Erythroblast (primary cell): ENCODE measurements at regions not wholly inside any gene's neighbourhood (a gene's known extent, or its start where the extent isn't known, plus 50 kb on each side); places are given as distances from the start of the nearest gene placed in this dataset.
"Not testable (repeated sequence)": the region's sequence is repeated elsewhere in the genome, so short reads cannot be mapped to it uniquely, and the experiment has no call there.

ENCODE experiments used
- GATA1 ChIP-seq: IDR thresholded peaks from 2 replicates; pipeline ENCODE4 v1.6.1; 2011; ENCODE audit warnings: low read depth, mild to moderate bottlenecking, control low read depth, low read length, moderate library complexity
- POLR2A ChIP-seq: IDR thresholded peaks from 2 replicates; pipeline ENCODE4 v1.6.1; 2011; ENCODE audit warnings: mild to moderate bottlenecking, low read length

DNA sequence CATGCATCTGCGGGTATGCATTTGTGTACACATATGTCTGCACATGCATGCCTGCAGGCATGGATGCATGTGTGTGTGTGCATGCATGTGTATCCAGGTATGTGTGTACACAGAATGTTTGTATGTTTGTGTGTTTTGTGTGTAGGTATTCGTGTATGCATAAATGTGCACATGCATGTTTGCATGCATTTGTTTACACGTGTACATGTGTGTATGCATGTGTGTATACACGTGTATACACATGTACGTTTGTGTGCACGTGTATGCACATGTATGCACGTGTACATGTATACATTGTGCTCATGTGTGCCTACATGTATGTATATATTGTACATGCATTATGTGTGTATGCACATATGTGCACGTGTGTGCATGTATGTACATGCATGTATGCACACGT, 171.4 kb upstream of the ZNF322 start:
- not testable (repeated sequence) for TF ChIP-seq POLR2A, GATA1
